ENCODE measurements at regions not wholly inside any gene's neighbourhood (a gene's known extent, or its start where the extent isn't known, plus 50 kb on each side); places are given as distances from the start of the nearest gene placed in this dataset.

DNA sequence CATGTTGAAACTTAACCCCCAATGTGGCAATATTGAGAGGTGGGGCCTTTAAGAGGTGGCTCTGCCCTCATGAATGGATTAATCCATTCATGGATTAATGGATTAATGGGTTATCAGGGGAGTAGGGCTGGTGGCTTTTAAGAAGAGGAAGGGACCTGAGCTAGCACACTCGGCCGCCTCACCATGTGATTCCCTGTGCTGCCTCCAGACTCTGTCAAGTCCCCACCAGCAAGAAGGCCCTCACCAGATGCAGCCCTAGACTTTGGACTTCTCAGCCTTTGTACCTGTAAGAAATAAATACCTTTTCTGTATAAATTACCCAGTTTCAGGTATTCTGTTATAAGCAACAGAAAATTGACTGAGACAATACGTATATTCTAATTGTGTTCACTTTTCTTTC is 272.2 kb upstream of the DMRT1 start:
- TF ChIP-seq CTCF (IDR thresholded peaks at IDR 0.05; ENCODE audit: low read depth, low read length) (no peak), EZH2phosphoT487 (IDR thresholded peaks at IDR 0.05; ENCODE audit: low read depth) (no peak)

Data from OCI-LY3 (cell line).